Astrocyte (in vitro differentiated cells and primary cell): ENCODE measurements at regions not wholly inside any gene's neighbourhood (a gene's known extent, or its start where the extent isn't known, plus 50 kb on each side); places are given as distances from the start of the nearest gene placed in this dataset.

Experiments
- DNase-seq: peaks from one replicate; pipeline ENCODE4 v3.0.0-alpha.2; 2010; ENCODE audit warnings: low read depth
- FAIRE-seq: peaks from 2 replicates; lab custom pipeline; 2011; peaks lifted over from hg19 to GRCh38; lab: Jason Lieb, UNC
- H2AFZ ChIP-seq: 2 replicates; pipeline ENCODE4 v1.6.0; 2012; ENCODE audit warnings: low read depth, low read length, inconsistent platforms
- H3K27ac ChIP-seq: 2 replicates; pipeline ENCODE4 v1.5.1; 2011; ENCODE audit warnings: low read depth, low read length, inconsistent platforms
- H3K27me3 ChIP-seq: 2 replicates; pipeline ENCODE4 v1.6.0; 2011; ENCODE audit warnings: low read length, inconsistent platforms; ENCODE audit not compliant: insufficient read depth
- H3K36me3 ChIP-seq: 2 replicates; pipeline ENCODE4 v1.5.1; 2011; ENCODE audit warnings: low read length, inconsistent platforms; ENCODE audit not compliant: insufficient read depth
- H3K4me1 ChIP-seq: 2 replicates; pipeline ENCODE4 v1.5.1; 2011; ENCODE audit warnings: low read length, inconsistent platforms; ENCODE audit not compliant: insufficient read depth
- H3K4me2 ChIP-seq: 2 replicates; pipeline ENCODE4 v1.6.0; 2012; ENCODE audit warnings: low read length, inconsistent platforms
- H3K4me3 ChIP-seq: 2 replicates; pipeline ENCODE4 v1.5.1; 2011; ENCODE audit warnings: low read depth, mild to moderate bottlenecking, low read length, inconsistent platforms; ENCODE audit not compliant: insufficient read depth
- H3K79me2 ChIP-seq: 2 replicates; pipeline ENCODE4 v1.6.0; 2012; ENCODE audit warnings: mild to moderate bottlenecking, low read length, inconsistent platforms; ENCODE audit not compliant: insufficient read depth
- H3K9ac ChIP-seq: 2 replicates; pipeline ENCODE4 v1.6.0; 2012; ENCODE audit warnings: mild to moderate bottlenecking, low read length, inconsistent platforms
- H3K9me3 ChIP-seq: 2 replicates; pipeline ENCODE4 v1.5.1; 2012; ENCODE audit warnings: low read depth, mild to moderate bottlenecking, low read length, inconsistent platforms; ENCODE audit not compliant: insufficient read depth
- H4K20me1 ChIP-seq: 2 replicates; pipeline ENCODE4 v1.6.0; 2012; ENCODE audit warnings: low read length, inconsistent platforms; ENCODE audit not compliant: insufficient read depth
- H3K27ac Mint-ChIP-seq: one replicate; pipeline ENCODE4 v1.8.0; 2021; ENCODE audit warnings: mild to moderate bottlenecking, mixed read lengths; ENCODE audit not compliant: unreplicated experiment
- H3K27me3 Mint-ChIP-seq: one replicate; pipeline ENCODE4 v1.8.0; 2021; ENCODE audit warnings: low read depth, mixed read lengths; ENCODE audit not compliant: unreplicated experiment
- H3K36me3 Mint-ChIP-seq: one replicate; pipeline ENCODE4 v1.8.0; 2021; ENCODE audit warnings: low read depth, mixed read lengths; ENCODE audit not compliant: unreplicated experiment
- H3K4me1 Mint-ChIP-seq: one replicate; pipeline ENCODE4 v1.8.0; 2021; ENCODE audit warnings: low read depth, mixed read lengths; ENCODE audit not compliant: unreplicated experiment
- H3K4me3 Mint-ChIP-seq: one replicate; pipeline ENCODE4 v1.8.0; 2021; ENCODE audit warnings: mild to moderate bottlenecking, moderate library complexity, mixed read lengths; ENCODE audit not compliant: unreplicated experiment
- H3K9me3 Mint-ChIP-seq: one replicate; pipeline ENCODE4 v1.8.0; 2021; ENCODE audit warnings: mild to moderate bottlenecking, mixed read lengths; ENCODE audit not compliant: unreplicated experiment
- EZH2 ChIP-seq: IDR thresholded peaks from 2 replicates; pipeline ENCODE4 v1.6.1; 2012; ENCODE audit warnings: mild to moderate bottlenecking, low read length, inconsistent platforms; ENCODE audit not compliant: insufficient read depth
- TF ChIP-seq, protein P1 (sequence below): IDR thresholded peaks from 2 replicates; pipeline ENCODE4 v1.5.1; 2011; ENCODE audit warnings: low read depth, mild to moderate bottlenecking, inconsistent platforms, low read length, moderate library complexity; ENCODE audit not compliant: insufficient read depth

GRCh38 chr5:14086261-14086660 lies 56.9 kb upstream of the TRIO start:
- H3K79me2 ChIP-seq, result no peaks in the 10 kb centered on the region
- H3K27me3 Mint-ChIP-seq, result peaks cover 4% of the 10 kb centered on the region
- H4K20me1 ChIP-seq, result no peaks in the 10 kb centered on the region
- FAIRE-seq (no peak), DNase-seq (peak; percentile 44)
- no peak overlapping the region for H3K27ac ChIP-seq
- H3K4me3 ChIP-seq, result no peak overlapping the region
- H3K27me3 ChIP-seq, result no peaks in the 10 kb centered on the region
- H3K36me3 Mint-ChIP-seq, result no peaks in the 10 kb centered on the region
- no peak overlapping the region for H3K4me2 ChIP-seq
- no peak overlapping the region for H2AFZ ChIP-seq
- H3K36me3 ChIP-seq, result no peaks in the 10 kb centered on the region
- H3K27ac Mint-ChIP-seq, result no peak overlapping the region
- TF ChIP-seq EZH2, result no peak
- TF ChIP-seq, protein P1, sequence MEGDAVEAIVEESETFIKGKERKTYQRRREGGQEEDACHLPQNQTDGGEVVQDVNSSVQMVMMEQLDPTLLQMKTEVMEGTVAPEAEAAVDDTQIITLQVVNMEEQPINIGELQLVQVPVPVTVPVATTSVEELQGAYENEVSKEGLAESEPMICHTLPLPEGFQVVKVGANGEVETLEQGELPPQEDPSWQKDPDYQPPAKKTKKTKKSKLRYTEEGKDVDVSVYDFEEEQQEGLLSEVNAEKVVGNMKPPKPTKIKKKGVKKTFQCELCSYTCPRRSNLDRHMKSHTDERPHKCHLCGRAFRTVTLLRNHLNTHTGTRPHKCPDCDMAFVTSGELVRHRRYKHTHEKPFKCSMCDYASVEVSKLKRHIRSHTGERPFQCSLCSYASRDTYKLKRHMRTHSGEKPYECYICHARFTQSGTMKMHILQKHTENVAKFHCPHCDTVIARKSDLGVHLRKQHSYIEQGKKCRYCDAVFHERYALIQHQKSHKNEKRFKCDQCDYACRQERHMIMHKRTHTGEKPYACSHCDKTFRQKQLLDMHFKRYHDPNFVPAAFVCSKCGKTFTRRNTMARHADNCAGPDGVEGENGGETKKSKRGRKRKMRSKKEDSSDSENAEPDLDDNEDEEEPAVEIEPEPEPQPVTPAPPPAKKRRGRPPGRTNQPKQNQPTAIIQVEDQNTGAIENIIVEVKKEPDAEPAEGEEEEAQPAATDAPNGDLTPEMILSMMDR, result no peak
- H3K4me3 Mint-ChIP-seq, result no peak overlapping the region
- no peaks in the 10 kb centered on the region for H3K4me1 ChIP-seq
- no peaks in the 10 kb centered on the region for H3K9me3 ChIP-seq
- H3K9me3 Mint-ChIP-seq, result peaks cover 18% of the 10 kb centered on the region
- H3K4me1 Mint-ChIP-seq, result no peaks in the 10 kb centered on the region
- no peak overlapping the region for H3K9ac ChIP-seq

DNA sequence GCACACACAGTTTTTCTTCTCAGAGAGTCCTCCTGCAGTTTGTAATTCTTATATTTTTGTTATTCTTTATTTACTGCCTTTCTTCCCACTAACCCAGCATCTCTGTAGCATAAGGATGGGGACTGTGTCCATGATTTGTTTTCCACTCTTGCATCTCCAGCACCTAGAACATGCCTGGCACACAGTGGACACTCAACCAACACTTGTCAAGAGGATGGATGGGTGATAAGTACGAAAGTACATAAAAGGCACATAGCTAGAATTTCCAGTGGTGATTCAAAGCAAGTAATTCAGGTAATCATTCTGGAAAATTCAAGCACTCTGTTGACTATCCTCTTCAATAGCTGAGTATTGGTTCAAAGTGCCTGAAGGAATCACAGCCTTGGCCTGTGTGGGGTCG lies 60.2 kb upstream of the TRIO start:
- H2AFZ ChIP-seq, result no peak overlapping the region
- no peaks in the 10 kb centered on the region for H3K4me1 Mint-ChIP-seq
- no peak for DNase-seq

DNA sequence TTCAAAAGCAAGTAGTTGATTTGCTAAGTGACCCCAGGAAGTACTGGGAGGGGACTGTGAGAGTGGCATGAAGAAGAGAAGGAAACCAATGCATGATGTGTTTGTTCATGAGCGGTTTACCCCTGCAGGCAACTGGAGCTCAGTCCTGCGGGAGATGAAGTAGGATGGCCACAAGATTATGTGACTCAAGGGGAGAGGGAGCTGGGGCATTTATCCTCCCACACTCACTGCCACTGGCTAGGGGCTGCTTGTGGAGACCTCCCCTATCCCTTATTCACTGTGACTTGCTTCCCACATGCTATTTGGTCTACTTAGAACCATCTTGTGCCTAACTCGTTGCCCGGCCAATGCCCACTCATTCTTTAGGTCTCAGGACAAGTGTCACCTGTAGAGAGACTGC lies 60.6 kb upstream of the TRIO start:
- no peaks in the 10 kb centered on the region for H3K9me3 ChIP-seq
- H4K20me1 ChIP-seq, result no peaks in the 10 kb centered on the region
- TF ChIP-seq EZH2, result no peak
- TF ChIP-seq, protein P1, result no peak
- H3K27ac ChIP-seq, result no peak overlapping the region
- H3K4me3 ChIP-seq, result no peak overlapping the region
- H3K27me3 Mint-ChIP-seq, result peaks cover 4% of the 10 kb centered on the region
- no peak overlapping the region for H3K9ac ChIP-seq
- H3K4me3 Mint-ChIP-seq, result no peak overlapping the region
- DNase-seq (no peak), FAIRE-seq (no peak)
- H3K9me3 Mint-ChIP-seq, result peaks cover 13% of the 10 kb centered on the region
- no peak overlapping the region for H2AFZ ChIP-seq
- H3K4me1 Mint-ChIP-seq, result no peaks in the 10 kb centered on the region
- no peaks in the 10 kb centered on the region for H3K36me3 Mint-ChIP-seq
- no peaks in the 10 kb centered on the region for H3K4me1 ChIP-seq
- H3K79me2 ChIP-seq, result no peaks in the 10 kb centered on the region
- no peaks in the 10 kb centered on the region for H3K27me3 ChIP-seq
- H3K36me3 ChIP-seq, result no peaks in the 10 kb centered on the region
- H3K27ac Mint-ChIP-seq, result no peak overlapping the region
- H3K4me2 ChIP-seq, result no peak overlapping the region

More for the DNA sequence above, 60.2 kb upstream of the TRIO start:
- no peak for TF ChIP-seq EZH2
- TF ChIP-seq, protein P1, result no peak
- Mint-ChIP-seq H3K9me3 (peaks cover 13% of the 10 kb centered on the region), H3K36me3 (no peaks in the 10 kb centered on the region), H3K4me3 (no peak overlapping the region), H3K27ac (no peak overlapping the region), H3K27me3 (peaks cover 4% of the 10 kb centered on the region)
- H4K20me1 ChIP-seq, result no peaks in the 10 kb centered on the region
- H3K4me1 ChIP-seq, result no peaks in the 10 kb centered on the region
- no peaks in the 10 kb centered on the region for H3K36me3 ChIP-seq
- no peak overlapping the region for H3K9ac ChIP-seq
- no peaks in the 10 kb centered on the region for H3K79me2 ChIP-seq
- no peak for FAIRE-seq
- no peak overlapping the region for H3K27ac ChIP-seq
- H3K4me2 ChIP-seq, result no peak overlapping the region
- H3K9me3 ChIP-seq, result no peaks in the 10 kb centered on the region
- no peak overlapping the region for H3K4me3 ChIP-seq
- H3K27me3 ChIP-seq, result no peaks in the 10 kb centered on the region
